H1 (cell line): ENCODE measurements at regions not wholly inside any gene's neighbourhood (a gene's known extent, or its start where the extent isn't known, plus 50 kb on each side); places are given as distances from the start of the nearest gene placed in this dataset.

Source experiments
- FOSL1 ChIP-seq: IDR thresholded peaks from 2 replicates; pipeline ENCODE4 v1.6.1; 2011; ENCODE audit warnings: mild to moderate bottlenecking, low read depth, low read length, moderate library complexity; ENCODE audit not compliant: insufficient read depth
- NANOG ChIP-seq: IDR thresholded peaks from 2 replicates; pipeline ENCODE4 v1.6.1; 2011; ENCODE audit warnings: low read length, low read depth, mild to moderate bottlenecking, inconsistent platforms; ENCODE audit not compliant: insufficient read depth, poor library complexity, severe bottlenecking
- POLR2AphosphoS5 ChIP-seq: IDR thresholded peaks from 2 replicates; pipeline ENCODE4 v1.6.1; 2011; ENCODE audit warnings: low read depth, low read length
- RXRA ChIP-seq: IDR thresholded peaks from 2 replicates; pipeline ENCODE4 v1.6.1; 2011; ENCODE audit warnings: low read depth, mild to moderate bottlenecking, low read length, moderate library complexity; ENCODE audit not compliant: insufficient read depth

- TF ChIP-seq RXRA = no peak
- no peak for TF ChIP-seq NANOG
- no peak for TF ChIP-seq POLR2AphosphoS5
- no peak for TF ChIP-seq FOSL1
- TF ChIP-seq, all 59 proteins: peak for 0
These were observed 210.1 kb upstream of the PPP1R3A start (continued) for GRCh38 chr7:114128880-114129279.
